Activated CD8-positive, alpha-beta memory T cell treated with anti-CD3 and anti-CD28 coated beads, Interleukin-2, amount 50 U/mL, for 24 hours (primary cell): ENCODE measurements at regions not wholly inside any gene's neighbourhood (a gene's known extent, or its start where the extent isn't known, plus 50 kb on each side); places are given as distances from the start of the nearest gene placed in this dataset.

Experiments
- DNase-seq: peaks from one replicate; pipeline ENCODE4 v3.0.0-alpha.2; 2020; ENCODE audit errors: extremely low read depth

DNA sequence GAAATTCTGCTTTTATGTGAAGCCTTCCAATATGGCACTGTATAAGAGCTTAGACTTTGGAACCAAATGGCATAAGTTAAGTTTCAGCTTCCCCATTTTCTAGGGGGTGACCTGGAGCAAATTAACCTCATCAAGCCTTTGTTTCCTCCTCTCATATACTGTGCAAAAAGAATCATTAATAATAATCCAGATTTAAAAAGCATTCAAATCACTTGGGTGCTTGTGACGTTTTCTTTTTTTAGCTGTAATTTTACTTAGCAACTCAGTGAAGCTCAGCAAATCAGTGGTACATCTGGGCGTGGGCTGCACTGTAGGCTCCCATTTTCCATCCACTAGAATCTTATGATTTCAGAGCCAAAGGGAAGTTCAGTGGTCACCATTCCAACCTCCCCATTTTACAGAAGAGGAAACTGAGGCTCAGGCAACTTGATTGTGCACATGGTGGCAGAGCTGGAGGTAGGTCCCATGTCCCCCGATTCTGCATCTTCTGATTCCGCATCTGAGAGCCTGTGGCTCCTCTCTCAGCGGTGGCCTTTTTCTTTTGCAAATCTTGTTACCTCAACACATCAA is 131.2 kb downstream of the SNAPC1 start:
- no peak for DNase-seq

DNA sequence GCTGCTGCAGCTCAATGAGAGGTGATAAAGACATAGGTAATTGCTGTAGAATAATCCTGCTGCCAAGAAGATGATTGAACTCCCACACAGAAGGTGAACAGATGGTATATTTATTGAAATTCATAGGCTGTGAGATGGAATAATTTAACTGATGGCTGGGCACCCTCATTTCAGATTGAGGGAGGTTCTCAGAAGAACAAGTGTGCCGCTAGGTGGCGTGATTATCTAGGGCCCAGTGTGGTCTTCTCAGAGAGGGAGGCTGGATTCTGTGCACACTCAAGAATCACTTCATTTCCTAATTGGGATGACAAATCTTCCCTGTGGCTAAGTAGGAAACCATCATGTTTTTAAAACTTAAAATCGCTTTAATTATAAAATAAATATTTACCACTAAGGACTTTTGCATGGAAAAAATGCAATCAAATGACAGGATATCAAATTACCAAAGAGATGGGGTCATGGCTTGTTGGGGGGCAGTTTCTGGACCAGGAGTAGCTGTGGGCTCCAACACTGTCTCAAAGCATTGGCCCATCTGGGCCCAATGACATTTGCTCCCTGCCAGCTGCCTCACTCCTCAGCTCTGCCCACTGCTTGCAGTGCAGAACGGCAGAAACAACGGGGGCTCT is 132.3 kb downstream of the SNAPC1 start:
- DNase-seq = no peak

DNA sequence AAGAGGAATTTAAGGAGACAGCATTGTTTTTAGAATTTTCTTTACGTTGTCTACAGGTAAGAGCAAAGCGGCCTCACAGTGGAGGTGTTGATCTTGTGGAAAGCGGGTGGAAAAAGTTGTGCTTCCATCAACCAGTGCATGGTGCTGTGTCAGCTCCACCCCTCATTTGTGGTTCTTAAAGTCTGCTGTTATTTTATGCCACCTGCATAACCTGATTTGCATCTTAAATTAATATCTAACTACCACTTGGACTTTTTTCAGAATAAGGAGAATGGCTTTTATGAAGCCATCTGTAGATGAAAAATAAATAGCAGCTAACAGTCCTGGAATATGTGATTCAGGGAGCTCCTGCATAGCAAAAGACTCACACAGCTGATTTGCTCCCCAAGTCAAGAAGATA is 135.1 kb downstream of the SNAPC1 start:
- no peak for DNase-seq

DNA sequence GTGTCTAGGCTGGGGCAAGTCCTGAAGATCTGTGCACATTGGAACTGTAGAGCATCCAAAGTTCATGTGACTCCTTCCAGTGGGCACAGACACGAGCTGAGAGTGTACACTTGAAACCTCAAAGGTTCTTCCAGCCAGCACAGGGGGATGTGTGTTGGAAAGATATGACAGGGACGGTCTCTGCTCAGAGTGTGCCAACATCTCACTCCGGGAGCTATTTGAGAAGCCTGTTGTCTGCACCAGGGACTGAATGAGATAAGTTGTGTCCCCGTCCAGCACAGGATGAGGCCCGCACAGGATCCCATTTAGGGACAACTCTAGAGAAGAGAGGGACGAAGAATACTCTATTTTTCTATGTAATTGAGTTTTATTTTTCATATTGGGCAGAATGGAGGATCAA is 136.3 kb downstream of the SNAPC1 start:
- no peak for DNase-seq

DNA sequence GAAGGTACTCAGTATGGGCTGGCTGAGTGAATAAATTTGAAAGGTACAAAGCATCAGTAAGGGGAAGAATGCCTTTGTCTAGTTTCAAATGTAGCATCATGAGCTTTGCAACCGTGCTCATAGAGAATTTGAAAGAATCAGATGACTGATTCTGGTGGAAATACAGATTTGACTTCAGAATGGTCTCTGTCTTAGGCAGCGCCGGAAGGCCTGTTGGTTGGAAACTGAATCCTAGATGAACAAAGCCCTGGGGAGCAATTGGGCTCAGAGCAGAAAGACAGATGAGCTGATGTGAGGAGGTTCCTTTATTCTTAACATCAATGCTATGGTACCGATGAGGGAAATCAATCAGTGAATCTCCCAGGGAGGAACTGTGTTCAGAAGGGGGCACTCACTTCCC is 137.3 kb downstream of the SNAPC1 start:
- DNase-seq = no peak

DNA sequence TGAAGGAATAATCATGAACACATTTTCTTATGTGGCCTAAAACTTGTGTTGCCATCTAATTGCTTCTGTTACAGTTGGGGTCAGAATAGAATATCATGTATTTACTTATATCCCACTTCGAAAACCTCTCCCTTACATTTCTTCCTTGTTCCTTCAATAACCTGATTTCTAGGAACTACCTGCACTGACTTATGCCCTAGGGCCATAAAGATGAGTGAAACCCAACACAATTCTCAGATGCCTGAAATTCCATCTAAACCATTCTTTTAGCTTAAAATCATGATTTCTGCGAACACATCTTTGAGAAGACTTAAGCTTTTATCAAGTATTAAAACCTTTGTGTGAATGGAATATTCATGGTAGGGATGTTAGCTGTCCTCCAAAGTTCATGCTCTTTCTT is 142.7 kb downstream of the SNAPC1 start:
- DNase-seq = no peak

DNA sequence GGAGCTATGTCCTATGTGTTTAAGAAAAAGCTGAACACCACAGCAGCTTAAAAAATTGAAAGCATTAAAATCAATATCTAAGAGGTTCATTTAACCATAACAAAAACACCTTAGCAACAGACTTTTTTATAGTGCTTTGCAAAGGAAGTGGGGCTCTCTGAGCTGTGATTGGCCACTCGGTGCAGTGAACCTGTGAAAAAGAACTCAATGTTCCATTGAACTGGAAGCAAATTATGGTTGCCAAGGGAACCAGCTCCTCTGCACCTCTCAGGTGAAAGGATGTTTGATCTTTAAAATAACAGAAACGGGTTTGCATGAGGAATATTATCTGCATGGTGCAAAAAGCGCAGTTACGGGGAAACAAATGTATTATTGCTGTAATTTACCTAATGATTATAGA is 149.4 kb downstream of the SNAPC1 start:
- no peak for DNase-seq

DNA sequence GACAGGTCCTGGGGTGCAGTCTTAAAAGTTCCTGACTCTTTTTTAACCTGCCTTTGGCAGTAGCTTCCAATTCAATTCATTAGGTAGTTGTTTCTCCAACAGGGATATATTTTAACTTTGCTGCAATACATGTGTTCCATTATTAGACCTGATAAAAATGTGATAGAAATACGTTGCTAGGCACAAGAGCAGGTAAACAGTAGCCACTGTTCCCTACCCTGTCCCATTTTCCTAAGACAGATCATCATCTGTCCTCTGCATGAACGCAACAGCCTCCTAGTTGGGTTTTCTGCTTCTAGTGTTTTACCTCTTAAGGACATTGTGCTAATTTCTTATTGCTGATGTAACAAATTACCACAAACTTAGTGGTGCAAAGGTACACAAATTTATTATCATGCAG is 156.8 kb downstream of the SNAPC1 start:
- DNase-seq = no peak

DNA sequence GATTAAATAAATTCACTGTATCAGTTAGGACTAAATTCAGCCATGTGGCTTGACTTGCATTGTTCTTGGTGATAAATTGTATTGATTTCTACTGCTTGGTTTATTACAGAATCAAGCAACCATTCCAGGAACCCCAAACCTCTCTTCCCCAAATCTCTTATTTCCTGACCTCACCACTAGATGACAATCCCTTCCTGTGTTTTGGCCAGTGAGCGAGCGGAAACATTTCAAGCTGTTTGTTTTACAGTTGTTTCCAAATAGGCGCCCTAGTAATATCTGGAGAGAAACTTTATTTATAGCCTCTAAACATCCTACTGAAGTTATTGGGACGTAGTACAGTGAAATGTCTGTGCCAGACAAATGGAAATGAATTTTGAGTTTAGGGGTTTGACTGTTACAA is 161.1 kb downstream of the SNAPC1 start:
- DNase-seq = no peak

DNA sequence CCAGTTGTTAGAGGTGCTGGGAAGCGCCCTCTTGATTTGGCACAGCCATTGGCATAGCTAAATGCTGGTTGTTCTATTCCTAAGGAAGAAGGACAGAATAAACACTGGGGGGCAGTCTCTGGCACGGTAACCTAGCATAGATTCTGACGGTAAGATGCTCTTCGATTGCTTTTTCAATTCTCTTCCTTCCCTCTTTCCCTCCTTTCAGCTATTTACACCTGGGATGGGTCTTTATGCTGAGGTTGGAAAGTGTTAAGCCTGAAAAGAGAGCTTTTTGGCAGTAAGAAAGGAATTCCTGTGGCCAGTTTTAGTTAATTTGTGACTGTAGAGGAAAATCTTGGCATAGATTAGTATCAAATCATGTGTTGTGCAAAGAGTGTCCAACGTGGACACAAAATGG is 162.8 kb downstream of the SNAPC1 start:
- no peak for DNase-seq

DNA sequence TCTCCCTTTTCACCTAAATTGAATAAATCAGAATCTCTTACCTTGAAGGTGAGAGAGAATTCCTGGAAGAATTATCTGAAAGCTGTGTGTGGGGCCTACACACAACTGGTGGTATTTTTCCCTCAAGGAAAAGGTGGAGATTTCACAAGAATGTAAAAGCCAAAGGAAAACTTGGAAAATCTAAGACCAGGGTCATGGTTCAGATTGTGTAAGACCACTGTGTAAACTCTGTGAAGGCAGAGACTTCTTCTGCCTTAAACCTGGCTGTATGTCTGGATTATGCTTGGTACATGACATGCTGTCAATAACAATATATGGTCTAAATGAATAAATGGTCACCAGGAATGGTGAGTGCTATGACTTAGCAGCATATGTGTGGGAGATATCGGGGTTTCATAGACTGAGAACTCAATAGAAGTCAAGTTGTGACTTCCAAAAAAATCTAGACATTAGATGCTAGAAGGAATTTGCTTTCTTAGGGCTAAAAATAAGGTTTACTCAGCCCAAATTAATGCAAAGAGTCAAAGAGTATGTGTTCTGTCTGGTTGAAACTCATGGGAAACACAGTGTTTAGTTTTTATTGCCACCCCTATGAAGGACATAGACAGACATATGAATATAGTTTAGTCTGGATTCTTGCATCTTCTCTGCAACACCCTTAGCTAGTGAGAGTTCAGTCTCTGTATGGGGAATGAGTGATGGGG is 163.7 kb downstream of the SNAPC1 start:
- DNase-seq = no peak

DNA sequence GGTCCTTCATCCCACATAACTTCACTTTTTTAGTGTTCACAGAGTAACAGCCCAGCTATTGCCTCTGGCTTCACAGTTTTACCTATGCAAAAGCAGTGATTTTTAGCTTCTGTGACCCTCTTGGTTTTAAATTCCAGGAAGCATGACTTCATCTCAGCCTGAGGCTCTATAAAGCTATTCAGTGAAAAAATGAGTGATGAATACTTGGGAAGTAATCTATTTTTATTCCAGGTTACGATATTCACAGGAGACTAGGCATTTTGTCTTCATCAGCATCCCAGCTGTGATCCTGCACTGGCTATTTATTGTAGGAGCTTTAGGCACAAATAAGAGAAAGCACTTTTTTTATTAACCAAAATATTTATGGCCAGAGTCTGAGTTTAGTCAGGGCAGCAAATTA is 164.8 kb downstream of the SNAPC1 start:
- no peak for DNase-seq

DNA sequence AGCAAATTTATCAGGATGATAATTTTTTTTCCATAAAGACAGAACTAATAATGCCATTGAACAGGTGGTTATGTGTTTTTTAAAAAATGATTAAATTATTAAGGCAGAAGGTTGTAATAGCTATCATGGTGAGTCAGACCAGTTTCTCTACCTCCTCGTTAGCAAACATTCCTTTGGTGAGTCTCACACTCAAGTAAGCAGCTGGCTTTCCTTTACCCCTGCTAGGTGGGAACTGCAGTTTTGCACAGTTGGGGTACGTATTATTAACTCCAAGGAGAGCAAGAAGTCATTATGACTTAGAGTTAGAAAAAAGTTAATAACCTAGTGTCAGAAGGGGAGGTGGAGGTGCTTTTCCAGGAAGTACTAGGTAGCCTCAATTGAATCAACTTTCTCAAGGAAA is 165.3 kb downstream of the SNAPC1 start:
- no peak for DNase-seq

DNA sequence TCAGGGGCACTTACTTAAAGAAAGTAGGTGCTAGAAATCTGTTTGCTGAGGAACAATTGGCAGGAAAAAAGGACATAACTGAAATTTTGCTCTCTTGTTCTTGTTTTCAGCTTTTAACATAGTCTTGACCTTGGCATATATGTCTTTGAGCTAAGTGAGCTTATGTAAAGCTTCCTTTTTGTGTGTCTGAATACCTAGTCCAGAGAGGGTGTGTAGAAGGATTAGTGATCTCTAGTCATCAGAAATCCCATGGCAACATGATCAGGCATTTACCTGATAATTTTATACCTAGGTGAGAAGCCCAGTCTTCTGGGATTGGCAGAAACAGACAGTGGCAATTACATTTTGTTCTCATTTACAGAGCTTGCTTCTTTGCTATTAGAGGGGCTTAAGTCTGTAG is 166.1 kb downstream of the SNAPC1 start:
- no peak for DNase-seq

DNA sequence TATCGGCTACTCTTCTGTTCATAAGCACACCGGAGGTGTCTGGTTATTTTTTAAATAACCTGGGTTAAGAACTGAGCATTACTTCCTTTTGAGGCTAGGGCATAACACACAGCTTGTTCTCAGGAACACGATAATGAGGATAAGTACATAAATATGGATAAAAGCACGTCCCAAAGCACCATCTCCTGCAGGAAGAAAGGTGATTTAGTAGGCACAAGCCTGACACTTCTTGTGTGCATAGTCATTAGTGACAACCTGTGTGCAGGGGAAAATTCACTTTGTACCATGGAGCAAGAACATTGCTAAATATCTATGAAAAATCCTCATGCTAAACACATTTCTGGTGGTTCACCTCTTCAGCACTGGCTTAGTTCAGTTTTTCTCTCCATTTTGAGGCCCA is 166.5 kb downstream of the SNAPC1 start:
- DNase-seq = no peak

DNA sequence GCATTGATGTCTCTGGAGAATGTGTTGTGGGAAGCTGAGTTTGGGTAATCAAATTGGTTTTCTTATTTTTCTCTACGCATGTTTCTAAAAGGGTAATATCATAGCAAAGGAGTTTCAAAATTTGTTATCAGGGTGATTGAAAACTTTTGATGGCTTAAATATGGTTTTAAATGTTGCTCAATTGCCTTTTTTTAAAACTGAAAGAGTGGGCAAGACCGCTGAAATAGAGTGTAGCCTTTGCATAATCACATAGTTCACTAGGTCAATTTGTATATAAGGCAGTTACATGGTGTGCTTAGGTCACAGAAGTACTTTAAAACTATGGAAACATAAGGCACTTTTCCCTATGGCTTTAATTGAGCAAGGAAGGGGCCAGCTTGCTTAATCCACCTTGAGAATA is 167.4 kb downstream of the SNAPC1 start:
- no peak for DNase-seq

DNA sequence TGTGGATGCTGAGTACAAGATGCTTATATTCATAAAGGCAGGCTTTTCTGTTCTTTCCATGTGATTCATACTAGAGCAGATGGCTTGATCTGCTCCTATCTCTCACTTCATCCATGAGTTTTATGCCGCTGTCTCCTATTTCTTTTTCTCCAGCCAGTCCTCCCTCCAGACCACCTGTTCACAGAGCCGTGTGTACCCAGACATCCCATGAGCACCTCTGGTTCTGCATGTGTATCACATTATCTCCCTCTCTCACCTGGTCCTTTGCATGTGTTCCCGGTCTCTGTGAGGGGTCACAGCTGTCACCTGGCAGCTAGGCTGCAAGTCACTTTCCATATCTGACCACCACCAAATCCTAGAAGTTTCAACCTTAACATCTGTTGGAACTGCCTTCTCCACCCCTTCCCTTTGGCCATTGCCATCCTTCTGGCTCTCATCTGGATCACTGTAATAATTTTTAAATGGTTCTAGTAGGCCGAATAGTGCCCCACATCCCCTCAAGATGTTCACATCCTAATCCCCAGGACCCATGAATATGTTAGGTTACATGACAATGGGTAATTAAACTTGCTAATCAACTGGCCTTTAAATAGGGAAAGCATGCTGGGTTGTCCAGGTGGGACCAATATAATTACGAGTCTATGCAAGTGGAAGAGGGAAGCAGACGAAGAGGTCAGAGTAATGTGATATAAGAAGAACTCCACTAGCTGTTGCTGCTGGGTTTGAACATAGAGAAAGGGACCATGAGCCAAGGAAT is 168.1 kb downstream of the SNAPC1 start:
- DNase-seq = no peak

DNA sequence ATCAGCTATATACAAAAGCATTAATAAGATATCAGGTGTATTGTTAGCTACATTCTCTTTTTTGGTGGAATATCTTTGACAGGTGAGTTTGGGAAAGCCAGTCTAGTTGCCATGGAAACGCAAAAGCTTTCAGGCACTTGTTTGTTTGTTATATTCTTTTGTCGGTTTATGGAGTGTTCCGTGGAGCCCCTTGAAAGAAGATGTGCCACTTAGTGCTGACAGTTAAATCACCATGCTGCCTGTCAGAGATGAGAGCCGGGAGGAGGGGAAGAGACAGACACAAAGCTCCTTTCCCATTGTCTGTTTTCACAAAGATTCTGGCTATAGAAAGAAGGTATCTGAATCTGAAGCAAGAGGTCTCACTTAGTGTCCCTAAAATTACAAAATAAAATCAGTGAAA is 170.8 kb downstream of the SNAPC1 start:
- DNase-seq = no peak

DNA sequence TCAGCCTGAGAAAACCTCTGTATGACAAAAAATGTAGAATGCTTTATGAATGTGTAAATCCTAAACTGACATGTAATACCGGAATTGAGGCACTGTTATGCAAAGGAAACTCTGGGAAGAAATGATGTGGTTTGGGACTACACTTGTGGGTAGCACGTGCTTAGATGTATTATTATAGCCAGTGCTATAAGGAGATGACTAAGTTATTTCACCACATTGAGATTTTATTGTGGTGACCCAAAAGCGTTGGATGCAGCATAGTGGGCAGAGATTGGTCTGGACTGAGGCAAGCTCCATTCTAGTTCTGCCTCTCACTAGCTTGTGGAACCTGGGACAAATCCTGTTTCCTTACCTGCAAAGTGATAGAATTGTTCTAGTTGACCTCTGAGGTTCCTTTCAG is 172.2 kb downstream of the SNAPC1 start:
- no peak for DNase-seq

DNA sequence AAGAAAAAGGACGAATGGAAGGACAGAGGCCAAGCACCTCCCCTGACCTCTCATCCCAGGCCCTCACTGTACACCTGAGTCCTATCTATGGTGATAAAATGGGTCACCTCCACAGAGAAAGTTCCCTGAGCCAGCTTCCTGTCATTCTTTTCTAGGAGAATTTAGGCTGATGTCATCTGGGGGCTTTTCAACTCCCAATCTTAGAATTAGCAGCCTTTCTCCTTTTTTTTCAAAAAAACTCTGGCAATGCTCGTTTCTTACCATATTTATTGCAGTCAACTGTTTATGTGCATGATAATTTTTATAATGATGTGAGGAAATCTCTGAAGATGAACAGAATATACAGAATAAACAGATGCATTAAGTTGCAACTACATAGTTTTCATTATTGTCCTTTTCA is 177.6 kb downstream of the SNAPC1 start:
- no peak for DNase-seq

DNA sequence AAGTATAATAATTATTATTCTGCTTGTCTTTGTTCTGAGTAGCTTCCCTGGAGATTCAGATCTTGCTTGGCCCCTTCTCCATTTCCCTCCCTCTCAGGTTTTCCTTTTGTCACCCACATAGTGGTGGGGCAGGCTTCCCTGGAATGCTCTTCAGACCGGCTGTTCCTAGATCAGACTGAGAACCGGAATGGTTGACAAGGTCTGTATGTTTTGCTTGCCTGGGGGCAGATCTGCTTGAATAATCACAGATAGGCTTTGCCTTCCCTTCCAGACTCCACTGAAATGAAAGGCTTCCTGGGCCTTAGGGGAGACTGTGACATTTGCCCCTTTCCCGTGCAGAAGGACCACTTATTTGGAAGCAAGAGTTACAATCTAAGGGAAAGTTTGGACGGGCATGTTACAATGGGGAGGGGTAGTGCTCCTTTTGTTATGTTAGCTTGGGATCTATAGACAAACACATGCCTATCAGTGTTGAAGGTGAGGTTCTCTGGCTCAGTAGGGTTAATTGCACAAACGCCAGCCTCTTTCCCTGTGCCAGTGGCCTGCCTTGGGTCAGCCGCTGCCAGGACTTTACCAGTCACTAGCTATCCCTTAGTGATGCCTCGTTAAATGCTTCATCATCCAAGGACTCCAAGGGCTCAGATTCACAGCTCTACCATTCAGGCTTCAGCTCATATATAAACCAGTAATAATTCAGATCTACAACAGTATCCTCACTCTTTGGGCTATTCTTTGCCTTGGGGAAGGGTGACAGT is 178.6 kb downstream of the SNAPC1 start:
- no peak for DNase-seq
